ENCODE measurements at regions not wholly inside any gene's neighbourhood (a gene's known extent, or its start where the extent isn't known, plus 50 kb on each side); places are given as distances from the start of the nearest gene placed in this dataset.

DNA sequence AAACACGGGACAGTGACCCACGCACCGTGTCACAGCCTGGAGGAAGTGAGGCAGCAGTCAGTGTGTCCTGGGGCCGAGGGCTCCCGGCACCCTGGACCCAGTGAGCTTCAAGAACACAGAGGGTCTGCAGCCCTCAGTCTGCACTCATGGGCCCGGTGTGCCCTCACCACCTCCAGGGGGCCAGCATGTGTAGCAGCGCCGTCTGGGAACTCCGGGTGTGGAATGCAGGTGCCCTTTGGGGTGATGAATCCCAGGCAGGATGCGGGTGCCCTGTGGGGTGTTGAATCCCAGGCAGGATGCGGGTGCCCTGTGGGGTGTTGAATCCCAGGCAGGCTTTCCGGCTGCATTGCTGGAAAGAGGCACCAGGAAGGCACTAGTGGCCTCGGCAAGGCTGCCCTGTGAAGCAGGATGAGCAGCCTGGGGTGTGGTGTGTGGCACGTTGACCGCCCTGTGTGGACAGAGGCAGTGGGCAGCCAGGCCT is 1399.9 kb downstream of the BRD1 start:
- no peak for DNase-seq (ENCODE audit: low read depth, low spot score)
- Histone ChIP-seq H3K27ac (no peak overlapping the region), H3K9me3 (ENCODE audit: low read depth, low read length) (no peaks in the 10 kb centered on the region), H3K4me3 (no peak overlapping the region), H3K9ac (ENCODE audit: insufficient read length) (no peak overlapping the region), H3K36me3 (ENCODE audit: insufficient read depth, low read length) (no peaks in the 10 kb centered on the region)
- TF ChIP-seq EZH2 (IDR thresholded peaks at IDR 0.05) (no peak), POLR2AphosphoS5 (IDR thresholded peaks at IDR 0.05; ENCODE audit: borderline replicate concordance, low read depth, low read length) (no peak), FOXP2 (optimal IDR thresholded peaks at IDR 0.05; ENCODE audit: control extremely low read depth, extremely low read length, insufficient read depth) (no peak)

DNA sequence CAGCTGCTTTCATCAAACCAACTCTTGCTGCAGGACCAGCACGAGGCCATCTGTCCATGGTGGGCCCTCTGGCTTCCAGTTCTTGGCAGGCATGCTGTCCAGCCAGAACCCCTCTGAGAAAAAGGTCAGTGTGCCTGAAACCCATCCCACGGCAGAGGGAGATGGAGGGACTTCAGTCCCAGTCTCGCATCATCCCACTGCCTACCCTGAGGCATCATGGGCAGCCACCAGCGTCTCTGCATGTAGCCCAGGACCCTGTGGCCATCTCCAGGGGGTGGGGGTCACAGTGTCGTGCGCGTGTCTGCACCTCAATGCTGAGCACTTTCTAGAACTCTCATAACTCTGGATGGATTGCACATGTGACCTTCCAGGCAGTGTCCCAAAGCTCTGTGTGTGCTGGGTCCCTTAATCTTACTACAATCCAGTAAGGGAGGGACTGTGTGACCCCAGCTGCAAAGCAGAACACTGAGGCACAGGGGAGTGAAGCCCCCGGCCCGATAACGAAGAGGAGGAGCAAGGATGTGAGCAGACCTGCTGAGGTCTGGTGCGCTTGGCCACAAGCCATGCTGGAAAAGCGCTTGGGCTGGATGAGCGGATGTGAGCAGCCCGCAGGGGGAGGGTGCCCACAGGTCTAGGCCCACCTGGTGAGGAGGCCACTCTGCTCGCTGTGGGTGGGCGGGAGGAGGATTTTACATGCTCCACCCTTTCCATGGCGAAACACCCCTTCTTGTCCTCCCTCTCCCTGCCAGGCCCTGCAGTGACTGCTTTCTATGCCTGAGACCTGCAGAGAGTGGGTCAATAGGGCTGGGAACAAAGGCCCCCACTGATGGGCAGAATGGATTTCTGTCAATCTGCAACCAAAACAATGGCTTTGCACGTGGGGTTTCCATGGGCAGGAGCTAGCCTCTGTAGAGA is 1401.0 kb downstream of the BRD1 start:
- Histone ChIP-seq H3K9ac (ENCODE audit: insufficient read length) (no peak overlapping the region), H3K4me3 (no peak overlapping the region), H3K9me3 (ENCODE audit: low read depth, low read length) (no peaks in the 10 kb centered on the region), H3K36me3 (ENCODE audit: insufficient read depth, low read length) (no peaks in the 10 kb centered on the region), H3K27ac (no peak overlapping the region)
- DNase-seq (ENCODE audit: low read depth, low spot score) = no peak
- no peak for TF ChIP-seq POLR2AphosphoS5 (IDR thresholded peaks at IDR 0.05; ENCODE audit: borderline replicate concordance, low read depth, low read length)
- no peak for TF ChIP-seq FOXP2 (optimal IDR thresholded peaks at IDR 0.05; ENCODE audit: control extremely low read depth, extremely low read length, insufficient read depth)
- TF ChIP-seq EZH2 (IDR thresholded peaks at IDR 0.05) = no peak

DNA sequence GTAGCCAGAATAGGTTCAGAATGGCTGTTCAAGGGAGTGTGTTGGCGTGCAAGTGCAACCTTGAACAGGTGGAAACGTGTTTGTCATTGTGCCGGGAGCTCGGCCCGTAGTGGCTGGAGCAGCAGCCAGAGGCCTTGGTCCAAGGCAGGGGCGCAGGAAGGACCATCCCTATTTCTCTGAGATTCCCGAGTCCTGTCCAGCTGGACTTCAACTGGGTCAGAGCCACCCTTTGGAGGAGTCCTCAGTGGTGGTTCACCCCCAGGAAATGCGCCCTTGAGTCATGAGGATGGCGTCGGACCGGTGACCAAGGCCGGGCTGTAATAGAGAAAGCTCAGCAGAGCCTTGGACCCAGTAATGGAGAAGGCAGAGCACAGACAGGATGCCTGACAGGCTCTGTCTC is 1402.0 kb downstream of the BRD1 start:
- DNase-seq (ENCODE audit: low read depth, low spot score) = no peak
- TF ChIP-seq EZH2 (IDR thresholded peaks at IDR 0.05) (no peak), POLR2AphosphoS5 (IDR thresholded peaks at IDR 0.05; ENCODE audit: borderline replicate concordance, low read depth, low read length) (no peak), FOXP2 (optimal IDR thresholded peaks at IDR 0.05; ENCODE audit: control extremely low read depth, extremely low read length, insufficient read depth) (no peak)
- Histone ChIP-seq H3K27ac (no peak overlapping the region), H3K36me3 (ENCODE audit: insufficient read depth, low read length) (no peaks in the 10 kb centered on the region), H3K9ac (ENCODE audit: insufficient read length) (no peak overlapping the region), H3K9me3 (ENCODE audit: low read depth, low read length) (no peaks in the 10 kb centered on the region), H3K4me3 (no peak overlapping the region)

DNA sequence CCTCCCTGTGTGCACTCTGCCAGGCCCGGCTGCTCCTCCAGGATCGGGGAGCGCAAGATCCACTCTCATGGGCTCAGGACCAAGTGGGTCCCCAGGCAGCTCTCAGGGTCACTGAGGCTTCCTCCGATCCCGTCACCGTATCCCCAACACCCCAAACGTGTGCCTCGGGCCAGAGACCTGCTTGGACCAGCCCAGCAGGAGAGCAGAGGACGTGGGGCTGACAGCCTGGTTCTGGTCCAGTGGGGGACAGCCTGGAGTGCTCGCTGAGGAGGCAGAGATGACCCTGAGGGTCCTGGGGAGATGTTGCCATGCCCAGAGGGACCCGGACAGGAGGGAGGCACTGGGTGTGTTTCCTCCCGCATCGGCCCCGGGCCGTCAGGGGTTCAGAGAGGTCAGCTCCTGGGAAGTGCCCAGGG is 1402.6 kb downstream of the BRD1 start:
- H3K9ac ChIP-seq (ENCODE audit: insufficient read length) = no peak overlapping the region

DNA sequence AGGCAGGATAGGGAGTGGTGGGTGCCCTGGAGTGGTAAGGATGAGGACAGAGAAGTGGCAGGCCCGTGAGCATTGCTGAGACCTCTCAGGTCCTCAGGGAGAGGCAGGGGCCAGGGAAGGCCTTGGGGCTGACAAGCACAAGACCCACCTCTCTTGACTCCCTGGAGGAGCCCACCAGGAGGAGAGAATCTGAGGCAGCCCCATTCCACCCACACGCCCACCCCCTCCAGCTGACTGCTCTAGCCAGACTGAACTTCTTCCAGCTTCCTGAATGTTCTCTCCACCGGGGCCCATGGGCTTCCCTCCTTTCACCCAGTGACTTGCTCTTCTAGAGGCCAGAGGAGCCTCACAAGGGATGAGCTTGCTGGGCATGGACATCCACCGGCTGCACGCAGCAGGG is 1403.0 kb downstream of the BRD1 start:
- TF ChIP-seq FOXP2 (optimal IDR thresholded peaks at IDR 0.05; ENCODE audit: control extremely low read depth, extremely low read length, insufficient read depth) (no peak), POLR2AphosphoS5 (IDR thresholded peaks at IDR 0.05; ENCODE audit: borderline replicate concordance, low read depth, low read length) (no peak), EZH2 (IDR thresholded peaks at IDR 0.05) (no peak)
- H3K9me3 ChIP-seq (ENCODE audit: low read depth, low read length) = no peaks in the 10 kb centered on the region
- H3K27ac ChIP-seq = no peak overlapping the region

More for the DNA sequence above, 1402.6 kb downstream of the BRD1 start:
- no peak for DNase-seq (ENCODE audit: low read depth, low spot score)
- Histone ChIP-seq H3K27ac (no peak overlapping the region), H3K9me3 (ENCODE audit: low read depth, low read length) (no peaks in the 10 kb centered on the region), H3K36me3 (ENCODE audit: insufficient read depth, low read length) (no peaks in the 10 kb centered on the region), H3K4me3 (no peak overlapping the region)
- TF ChIP-seq POLR2AphosphoS5 (IDR thresholded peaks at IDR 0.05; ENCODE audit: borderline replicate concordance, low read depth, low read length) (no peak), EZH2 (IDR thresholded peaks at IDR 0.05) (no peak), FOXP2 (optimal IDR thresholded peaks at IDR 0.05; ENCODE audit: control extremely low read depth, extremely low read length, insufficient read depth) (no peak)

DNA sequence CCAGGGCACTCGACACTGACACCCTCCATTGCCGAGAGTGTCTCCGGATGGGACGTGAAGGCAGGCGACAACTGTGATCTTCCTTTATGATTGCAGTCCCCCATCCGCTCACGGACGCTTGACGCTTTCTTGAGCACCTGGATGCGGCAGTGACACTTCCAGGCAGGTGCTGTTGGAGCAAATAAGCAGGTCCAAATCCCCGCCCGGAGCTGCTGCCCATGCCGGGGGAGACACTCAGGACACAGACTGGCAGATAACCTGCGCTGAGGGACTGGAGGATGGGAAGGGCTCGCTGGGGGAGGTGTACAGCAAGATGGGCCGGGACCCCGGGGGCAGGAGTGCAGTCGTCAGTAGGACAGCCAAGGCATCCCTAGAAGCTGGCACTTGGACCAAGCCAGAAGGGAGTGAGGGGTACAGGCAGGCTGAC is 1403.5 kb downstream of the BRD1 start:
- Histone ChIP-seq H3K36me3 (ENCODE audit: insufficient read depth, low read length) (no peaks in the 10 kb centered on the region), H3K9ac (ENCODE audit: insufficient read length) (no peak overlapping the region), H3K27ac (no peak overlapping the region), H3K9me3 (ENCODE audit: low read depth, low read length) (no peaks in the 10 kb centered on the region), H3K4me3 (no peak overlapping the region)
- no peak for DNase-seq (ENCODE audit: low read depth, low spot score)
- TF ChIP-seq EZH2 (IDR thresholded peaks at IDR 0.05) = no peak
- no peak for TF ChIP-seq FOXP2 (optimal IDR thresholded peaks at IDR 0.05; ENCODE audit: control extremely low read depth, extremely low read length, insufficient read depth)
- no peak for TF ChIP-seq POLR2AphosphoS5 (IDR thresholded peaks at IDR 0.05; ENCODE audit: borderline replicate concordance, low read depth, low read length)

More for the DNA sequence above, 1403.0 kb downstream of the BRD1 start:
- H3K9ac ChIP-seq (ENCODE audit: insufficient read length) = no peak overlapping the region
- H3K4me3 ChIP-seq = no peak overlapping the region
- H3K36me3 ChIP-seq (ENCODE audit: insufficient read depth, low read length) = no peaks in the 10 kb centered on the region
- DNase-seq (ENCODE audit: low read depth, low spot score) = no peak

DNA sequence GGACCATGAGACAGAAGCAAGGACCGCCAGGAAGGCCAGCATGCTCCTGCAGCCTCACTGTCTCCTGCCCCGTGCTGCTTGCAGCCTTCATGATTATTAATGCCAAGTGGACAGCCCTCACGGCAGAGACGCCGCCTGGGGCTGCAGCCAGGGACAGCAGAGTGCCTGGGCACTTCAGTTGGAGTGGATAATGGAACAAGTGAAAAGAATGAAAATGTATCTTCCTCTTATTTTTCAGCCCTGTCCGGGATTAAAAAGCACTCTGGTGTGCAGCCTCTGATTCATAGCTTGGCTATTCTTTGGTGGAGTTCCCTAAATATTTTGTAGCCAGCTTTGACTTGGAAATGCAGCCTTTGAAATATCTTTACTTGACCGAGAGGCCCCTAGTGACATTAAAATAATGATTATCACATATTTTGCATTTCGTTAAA is 1404.2 kb downstream of the BRD1 start:
- Histone ChIP-seq H3K9ac (ENCODE audit: insufficient read length) (no peak overlapping the region), H3K36me3 (ENCODE audit: insufficient read depth, low read length) (no peaks in the 10 kb centered on the region), H3K27ac (no peak overlapping the region), H3K9me3 (ENCODE audit: low read depth, low read length) (no peaks in the 10 kb centered on the region), H3K4me3 (no peak overlapping the region)
- no peak for TF ChIP-seq POLR2AphosphoS5 (IDR thresholded peaks at IDR 0.05; ENCODE audit: borderline replicate concordance, low read depth, low read length)
- TF ChIP-seq FOXP2 (optimal IDR thresholded peaks at IDR 0.05; ENCODE audit: control extremely low read depth, extremely low read length, insufficient read depth) = no peak
- no peak for TF ChIP-seq EZH2 (IDR thresholded peaks at IDR 0.05)
- DNase-seq (ENCODE audit: low read depth, low spot score) = no peak

DNA sequence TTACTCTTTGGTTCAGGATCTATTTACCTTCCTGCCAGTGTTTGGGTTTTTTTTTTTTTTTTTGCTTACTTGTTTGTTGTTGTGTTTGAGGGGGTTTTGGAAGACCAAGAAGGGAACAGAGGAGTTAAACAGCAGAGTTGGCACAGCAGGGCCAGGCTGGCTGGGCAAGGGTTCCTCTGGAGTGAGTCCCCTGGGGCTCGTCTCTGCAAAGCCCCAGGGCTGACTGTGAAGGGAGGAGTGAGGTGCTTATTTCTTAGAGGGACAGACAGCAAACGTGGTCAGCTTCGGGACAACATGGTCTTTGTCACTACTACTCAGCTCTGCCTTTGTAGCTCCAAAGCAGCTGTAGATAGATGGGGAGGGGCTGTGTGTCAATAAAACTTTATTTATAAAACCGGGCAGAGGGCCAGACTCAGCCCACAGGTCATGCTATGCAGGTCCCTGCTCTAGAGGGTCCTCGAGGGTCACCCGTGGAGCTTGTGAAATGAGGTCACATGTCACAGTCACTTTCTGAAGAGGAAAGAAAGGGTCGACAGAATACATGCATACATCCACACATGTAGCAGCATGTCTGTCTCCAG is 1404.7 kb downstream of the BRD1 start:
- Histone ChIP-seq H3K36me3 (ENCODE audit: insufficient read depth, low read length) (no peaks in the 10 kb centered on the region), H3K9ac (ENCODE audit: insufficient read length) (no peak overlapping the region), H3K9me3 (ENCODE audit: low read depth, low read length) (no peaks in the 10 kb centered on the region), H3K27ac (no peak overlapping the region), H3K4me3 (no peak overlapping the region)
- no peak for DNase-seq (ENCODE audit: low read depth, low spot score)
- TF ChIP-seq POLR2AphosphoS5 (IDR thresholded peaks at IDR 0.05; ENCODE audit: borderline replicate concordance, low read depth, low read length) = no peak
